Ectodermal cell (in vitro differentiated cells): ENCODE measurements at regions not wholly inside any gene's neighbourhood (a gene's known extent, or its start where the extent isn't known, plus 50 kb on each side); places are given as distances from the start of the nearest gene placed in this dataset.
"Not testable (repeated sequence)": the region's sequence is repeated elsewhere in the genome, so short reads cannot be mapped to it uniquely, and the experiment has no call there.

Experiments used
- H3K27ac ChIP-seq: 2 replicates; pipeline ENCODE4 v1.7.0; 2013; ENCODE audit warnings: mild to moderate bottlenecking, low read depth, low read length; ENCODE audit not compliant: insufficient read depth, poor library complexity, severe bottlenecking
- H3K27me3 ChIP-seq: 2 replicates; pipeline ENCODE4 v1.7.0; 2013; ENCODE audit warnings: mild to moderate bottlenecking, low read length; ENCODE audit not compliant: insufficient read depth, control insufficient read depth, poor library complexity, severe bottlenecking
- H3K36me3 ChIP-seq: one replicate; pipeline ENCODE4 v1.7.0; 2013; ENCODE audit warnings: low read length; ENCODE audit not compliant: control insufficient read depth, insufficient read depth
- H3K4me1 ChIP-seq: one replicate; pipeline ENCODE4 v1.7.0; 2013; ENCODE audit warnings: low read length; ENCODE audit not compliant: control insufficient read depth, insufficient read depth
- H3K4me3 ChIP-seq: 2 replicates; pipeline ENCODE4 v1.7.0; 2013; ENCODE audit warnings: low read depth, low read length, control low read depth; ENCODE audit not compliant: insufficient read depth
- H3K9me3 ChIP-seq: 2 replicates; pipeline ENCODE4 v1.7.0; 2013; ENCODE audit warnings: mild to moderate bottlenecking, low read length, moderate library complexity; ENCODE audit not compliant: control insufficient read depth
- WGBS, 2 experiments: methylation state at CpG; one replicate each; pipeline ENCODE4 v1.1.7; 2013; ENCODE audit warnings: missing lambda C conversion rate in 2 of 2; 5-methylcytosine and 5-hydroxymethylcytosine counted together

DNA sequence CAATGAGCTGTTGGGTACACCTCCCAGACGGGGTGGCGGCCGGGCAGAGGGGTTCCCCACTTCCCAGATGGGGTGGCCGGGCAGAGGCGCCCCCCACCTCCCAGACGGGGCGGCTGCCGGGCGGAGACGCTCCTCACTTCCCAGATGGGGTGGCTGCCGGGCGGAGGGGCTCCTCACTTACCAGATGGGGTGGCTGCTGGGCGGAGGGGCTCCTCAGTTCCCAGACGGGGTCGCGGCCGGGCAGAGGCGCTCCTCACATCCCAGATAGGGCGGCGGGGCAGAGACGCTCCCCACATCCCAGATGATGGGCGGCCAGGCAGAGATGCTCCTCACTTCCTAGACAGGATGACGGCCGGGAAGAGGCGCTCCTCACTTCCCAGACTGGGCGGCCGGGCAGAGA is 185.1 kb downstream of the UTRN start:
- H3K36me3 ChIP-seq, H3K9me3 ChIP-seq, H3K27ac ChIP-seq, H3K27me3 ChIP-seq, H3K4me1 ChIP-seq, H3K4me3 ChIP-seq: not testable (repeated sequence)
- WGBS, 2 experiments, result 94 to 97% methylated on average over 27 of the region's 27 CpGs

DNA sequence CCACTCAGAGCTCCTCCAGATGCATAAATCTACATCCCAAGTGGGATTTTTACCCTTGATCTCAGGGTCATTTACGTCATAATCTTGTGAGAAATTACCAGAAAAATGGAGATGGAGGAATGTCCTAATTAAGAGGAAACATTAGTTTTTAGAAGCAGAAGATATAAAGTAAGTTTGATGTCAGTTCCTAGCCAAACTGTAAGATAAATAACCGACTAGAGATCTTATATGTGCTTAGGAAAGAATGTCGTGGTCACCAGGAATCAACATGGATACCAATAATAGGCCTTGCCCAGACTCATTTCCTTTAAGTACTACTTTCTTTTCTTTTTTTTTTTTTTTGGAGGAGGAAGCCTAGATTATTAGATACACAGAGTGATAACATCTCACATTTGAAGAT is 186.9 kb downstream of the UTRN start:
- Histone ChIP-seq H3K27me3 (no peaks in the 10 kb centered on the region), H3K4me1 (no peaks in the 10 kb centered on the region), H3K36me3 (peaks cover 3% of the 10 kb centered on the region), H3K4me3 (no peak overlapping the region), H3K27ac (no peak overlapping the region), H3K9me3 (no peaks in the 10 kb centered on the region)
- WGBS, 2 experiments, result 98% methylated on average over 2 to 3 of the region's 3 CpGs

DNA sequence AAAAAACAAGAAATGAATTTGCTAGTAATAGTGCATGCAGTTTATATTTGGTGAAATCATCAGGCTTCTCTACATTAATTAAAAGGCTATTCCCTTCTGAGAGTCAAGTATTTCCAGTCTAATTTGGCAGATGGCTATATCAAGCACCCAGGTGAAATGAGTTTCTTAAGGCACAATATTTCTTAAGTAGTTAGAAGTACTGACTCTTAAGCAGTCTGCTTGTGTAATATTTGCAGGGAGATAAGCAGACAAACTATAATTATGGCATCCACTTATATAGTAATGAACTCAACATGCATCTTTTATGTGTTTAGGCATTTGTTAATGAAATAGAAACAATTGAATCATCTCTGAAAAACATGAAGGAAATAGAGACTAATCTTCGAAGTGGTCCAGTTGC is 189.2 kb downstream of the UTRN start:
- no peak overlapping the region for H3K4me3 ChIP-seq
- 91 to 96% methylated on average over 1 of the region's 1 CpG for WGBS, 2 experiments

DNA sequence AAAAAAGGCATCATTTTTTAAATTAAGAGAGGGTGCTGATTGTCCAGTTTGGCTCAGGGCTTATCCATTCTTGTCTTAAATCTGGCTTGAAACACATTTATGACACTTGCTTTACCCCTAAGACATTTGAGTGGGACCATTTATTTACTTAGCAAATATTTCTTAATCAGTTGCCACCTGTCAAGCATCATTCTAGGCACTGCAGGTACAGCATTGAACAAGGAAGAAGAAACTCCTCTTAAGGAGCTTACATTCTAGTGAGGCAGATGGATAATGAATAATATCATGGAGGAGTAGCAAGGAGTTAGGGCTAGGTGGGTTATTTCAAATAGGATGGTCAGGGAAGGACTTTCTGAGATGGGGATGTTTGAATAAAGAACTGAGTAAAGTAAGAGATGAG is 189.8 kb downstream of the UTRN start:
- no peaks in the 10 kb centered on the region for H3K9me3 ChIP-seq
- no peak overlapping the region for H3K4me3 ChIP-seq
- H3K27ac ChIP-seq, result no peak overlapping the region
- no peaks in the 10 kb centered on the region for H3K4me1 ChIP-seq
- H3K27me3 ChIP-seq, result no peaks in the 10 kb centered on the region
- H3K36me3 ChIP-seq, result peaks cover 3% of the 10 kb centered on the region

More for the DNA sequence above, 189.2 kb downstream of the UTRN start:
- Histone ChIP-seq H3K27ac (no peak overlapping the region), H3K4me1 (no peaks in the 10 kb centered on the region), H3K9me3 (no peaks in the 10 kb centered on the region), H3K36me3 (peaks cover 3% of the 10 kb centered on the region), H3K27me3 (no peaks in the 10 kb centered on the region)

DNA sequence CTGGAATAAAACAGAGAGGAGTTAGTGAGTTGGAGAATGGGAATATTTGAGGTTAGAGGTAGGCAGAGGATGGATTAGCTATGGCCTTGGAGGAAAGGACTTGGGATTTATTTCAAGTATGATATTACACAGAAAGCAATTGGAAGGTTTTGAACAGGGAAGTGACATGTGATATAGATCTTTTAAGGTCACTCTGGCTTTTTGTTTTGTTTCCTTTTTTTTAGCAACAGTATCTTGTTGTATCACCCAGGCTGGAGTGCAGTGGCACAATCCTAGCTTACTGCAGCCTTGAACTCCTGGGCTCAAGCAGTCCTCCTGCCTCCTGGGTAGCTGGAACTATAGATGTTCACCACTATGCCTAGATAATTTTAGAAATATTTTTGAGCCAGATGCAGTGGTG is 190.3 kb downstream of the UTRN start:
- H3K9me3 ChIP-seq, result no peaks in the 10 kb centered on the region
- H3K36me3 ChIP-seq, result peaks cover 3% of the 10 kb centered on the region
- H3K4me1 ChIP-seq, result no peaks in the 10 kb centered on the region
- H3K27ac ChIP-seq, result no peak overlapping the region
- H3K27me3 ChIP-seq, result no peaks in the 10 kb centered on the region
- no peak overlapping the region for H3K4me3 ChIP-seq

DNA sequence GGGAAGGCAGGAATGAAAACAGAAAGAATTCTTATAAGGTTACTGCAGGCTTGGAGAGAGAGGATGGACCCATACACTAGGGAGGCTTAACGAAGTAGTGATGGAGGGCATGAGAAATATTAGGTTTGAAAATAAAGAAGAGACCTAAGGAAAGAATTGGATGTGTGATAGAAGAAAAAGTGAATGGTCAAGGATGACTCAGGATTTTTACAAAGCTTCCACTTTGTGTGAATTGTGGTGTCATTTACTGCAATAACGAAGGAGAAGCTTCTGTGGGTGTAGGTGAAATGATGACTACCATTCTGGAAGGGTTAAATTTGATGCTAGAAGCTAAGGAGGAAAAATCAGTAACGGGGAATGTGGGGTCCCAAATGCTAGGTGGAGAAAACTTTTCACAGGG is 191.2 kb downstream of the UTRN start:
- H3K9me3 ChIP-seq, result no peaks in the 10 kb centered on the region
- no peak overlapping the region for H3K27ac ChIP-seq
- peaks cover 3% of the 10 kb centered on the region for H3K36me3 ChIP-seq
- H3K4me3 ChIP-seq, result no peak overlapping the region
- WGBS, 2 experiments, result 93 to 94% methylated on average over 3 of the region's 3 CpGs
- no peaks in the 10 kb centered on the region for H3K27me3 ChIP-seq
- no peaks in the 10 kb centered on the region for H3K4me1 ChIP-seq

DNA sequence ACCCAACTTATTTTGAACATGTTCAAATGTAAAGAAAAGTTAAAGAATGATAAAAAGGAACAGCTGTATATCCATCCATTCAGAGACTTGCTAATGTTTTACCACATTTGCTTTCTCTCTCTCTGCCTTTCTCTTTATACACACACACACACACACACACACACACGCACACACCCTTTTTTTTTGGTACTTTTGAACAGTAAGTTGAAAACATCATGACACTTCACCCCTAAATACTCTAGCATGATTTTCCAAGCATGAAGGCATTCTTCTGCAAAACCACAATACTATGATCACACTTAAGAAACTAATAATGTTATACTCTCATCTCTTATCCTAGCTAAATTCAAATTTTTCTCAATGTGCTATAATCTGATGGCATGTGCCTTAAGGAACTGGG is 192.3 kb downstream of the UTRN start:
- H3K27me3 ChIP-seq, result no peaks in the 10 kb centered on the region
- H3K9me3 ChIP-seq, result no peaks in the 10 kb centered on the region
- no peaks in the 10 kb centered on the region for H3K36me3 ChIP-seq
- H3K4me1 ChIP-seq, result no peaks in the 10 kb centered on the region
- WGBS, 2 experiments, result 52 to 72% methylated on average over 1 of the region's 1 CpG
- H3K27ac ChIP-seq, result no peak overlapping the region
- H3K4me3 ChIP-seq, result no peak overlapping the region

DNA sequence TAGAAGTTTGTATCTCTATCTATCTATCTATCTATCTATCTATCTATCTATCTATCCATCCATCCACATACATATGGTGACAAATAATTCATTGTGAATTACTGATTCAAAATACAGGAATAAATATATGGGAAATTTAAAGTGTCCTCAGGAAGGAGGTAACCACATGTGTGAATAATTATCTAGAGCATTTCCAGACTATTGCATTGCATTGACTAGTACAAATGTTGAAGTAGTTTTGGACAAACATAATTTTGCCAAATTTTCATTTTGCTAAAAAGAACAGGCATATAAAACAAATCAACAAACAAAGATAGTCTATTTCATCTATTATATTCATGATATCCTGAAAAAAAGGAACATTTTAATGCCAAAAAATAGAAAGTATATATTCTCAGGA is 192.7 kb downstream of the UTRN start:
- Histone ChIP-seq H3K27me3 (no peaks in the 10 kb centered on the region), H3K4me3 (no peak overlapping the region), H3K36me3 (no peaks in the 10 kb centered on the region), H3K4me1 (no peaks in the 10 kb centered on the region), H3K9me3 (no peaks in the 10 kb centered on the region), H3K27ac (no peak overlapping the region)

DNA sequence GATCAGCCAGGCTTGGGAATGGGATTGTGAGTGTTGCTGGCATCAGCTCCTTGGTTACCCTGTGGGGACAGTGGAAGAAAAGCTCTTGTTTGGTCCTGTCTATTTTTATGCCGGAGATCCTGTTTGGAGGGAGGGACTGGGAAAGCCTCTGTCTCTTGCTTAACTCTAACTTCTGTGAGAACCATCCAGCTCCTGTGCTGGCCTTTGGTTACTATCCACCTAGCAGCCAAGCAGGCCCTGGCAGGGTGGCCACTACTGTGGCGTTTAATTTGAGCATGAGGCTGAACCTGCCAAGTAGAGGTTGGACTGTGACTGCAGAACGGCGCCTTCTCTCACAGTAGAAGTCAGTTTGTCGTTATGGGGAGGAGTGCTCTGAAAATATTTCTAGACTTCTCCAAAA is 193.3 kb downstream of the UTRN start:
- no peaks in the 10 kb centered on the region for H3K36me3 ChIP-seq
- no peak overlapping the region for H3K4me3 ChIP-seq
- 83 to 94% methylated on average over 2 to 5 of the region's 5 CpGs for WGBS, 2 experiments
- H3K27ac ChIP-seq, result no peak overlapping the region
- H3K9me3 ChIP-seq, result no peaks in the 10 kb centered on the region
- H3K27me3 ChIP-seq, result no peaks in the 10 kb centered on the region
- no peaks in the 10 kb centered on the region for H3K4me1 ChIP-seq

DNA sequence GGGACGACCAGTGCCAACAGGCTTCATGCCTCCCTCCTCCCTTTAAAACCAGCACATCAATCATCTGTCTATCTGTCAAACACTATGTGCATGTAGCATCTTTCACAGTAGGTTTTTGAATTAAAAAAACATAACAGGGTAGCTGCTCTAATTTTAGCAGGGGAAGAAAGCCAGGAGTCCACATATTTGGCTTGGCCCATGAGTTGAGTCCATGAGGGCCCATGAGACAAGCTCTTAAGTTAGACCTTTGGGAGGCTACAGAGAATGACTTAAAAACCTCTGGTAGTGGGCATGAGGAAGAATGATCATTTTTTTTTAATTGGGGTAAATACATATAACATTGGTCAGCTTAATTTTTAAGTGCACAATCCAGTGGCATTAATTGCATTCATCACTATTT is 194.9 kb downstream of the UTRN start:
- Histone ChIP-seq H3K9me3 (no peaks in the 10 kb centered on the region), H3K36me3 (no peaks in the 10 kb centered on the region), H3K4me3 (no peak overlapping the region), H3K27ac (no peak overlapping the region), H3K27me3 (no peaks in the 10 kb centered on the region), H3K4me1 (no peaks in the 10 kb centered on the region)
- 78 to 83% methylated on average over 1 of the region's 1 CpG for WGBS, 2 experiments

DNA sequence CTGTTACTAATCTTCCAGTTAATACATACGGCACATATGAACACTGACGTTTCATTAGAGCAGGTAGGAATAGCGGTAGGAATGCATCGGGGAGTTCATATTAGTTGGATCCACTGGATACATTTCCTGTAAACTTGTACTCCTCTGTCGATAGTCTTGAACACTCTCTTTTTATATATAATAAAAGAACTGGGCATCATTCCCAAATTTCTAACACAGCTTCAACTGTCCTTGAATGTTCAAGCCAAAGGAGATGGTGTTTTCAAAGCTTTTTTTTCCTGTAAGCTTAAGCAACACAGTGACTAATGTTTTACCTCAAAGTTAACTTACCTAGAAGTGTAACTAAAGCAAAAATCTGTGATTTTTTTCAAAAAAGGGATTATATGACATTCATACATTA is 195.3 kb downstream of the UTRN start:
- H3K36me3 ChIP-seq, result no peaks in the 10 kb centered on the region
- no peaks in the 10 kb centered on the region for H3K4me1 ChIP-seq
- no peaks in the 10 kb centered on the region for H3K27me3 ChIP-seq
- WGBS, 2 experiments, result 93 to 98% methylated on average over 4 to 5 of the region's 5 CpGs
- no peak overlapping the region for H3K27ac ChIP-seq
- no peak overlapping the region for H3K4me3 ChIP-seq
- no peaks in the 10 kb centered on the region for H3K9me3 ChIP-seq
